Fibroblast of peridontal ligament (primary cell): ENCODE measurements at regions not wholly inside any gene's neighbourhood (a gene's known extent, or its start where the extent isn't known, plus 50 kb on each side); places are given as distances from the start of the nearest gene placed in this dataset.
"Not testable (repeated sequence)": the region's sequence is repeated elsewhere in the genome, so short reads cannot be mapped to it uniquely, and the experiment has no call there.

Experiments
- DNase-seq: peaks from one replicate; pipeline ENCODE4 v3.0.0-alpha.2; 2010; ENCODE audit errors: extremely low read depth

DNA sequence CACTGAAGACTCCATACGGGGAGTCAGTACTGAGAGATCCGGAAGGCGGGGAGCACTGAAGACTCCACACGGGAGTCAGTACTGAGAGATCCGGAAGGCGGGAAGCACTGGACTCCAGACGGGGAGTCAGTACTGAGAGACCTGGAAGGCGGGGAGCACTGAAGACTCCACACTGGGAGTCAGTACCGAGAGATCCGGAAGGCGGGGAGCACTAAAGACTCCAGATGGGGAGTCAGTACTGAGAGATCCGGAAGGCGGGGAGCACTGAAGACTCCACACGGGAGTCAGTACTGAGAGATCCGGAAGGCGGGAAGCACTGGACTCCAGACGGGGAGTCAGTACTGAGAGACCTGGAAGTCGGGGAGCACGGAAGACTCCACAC lies 77.2 kb downstream of the DLL1 start:
- DNase-seq, result not testable (repeated sequence)

DNA sequence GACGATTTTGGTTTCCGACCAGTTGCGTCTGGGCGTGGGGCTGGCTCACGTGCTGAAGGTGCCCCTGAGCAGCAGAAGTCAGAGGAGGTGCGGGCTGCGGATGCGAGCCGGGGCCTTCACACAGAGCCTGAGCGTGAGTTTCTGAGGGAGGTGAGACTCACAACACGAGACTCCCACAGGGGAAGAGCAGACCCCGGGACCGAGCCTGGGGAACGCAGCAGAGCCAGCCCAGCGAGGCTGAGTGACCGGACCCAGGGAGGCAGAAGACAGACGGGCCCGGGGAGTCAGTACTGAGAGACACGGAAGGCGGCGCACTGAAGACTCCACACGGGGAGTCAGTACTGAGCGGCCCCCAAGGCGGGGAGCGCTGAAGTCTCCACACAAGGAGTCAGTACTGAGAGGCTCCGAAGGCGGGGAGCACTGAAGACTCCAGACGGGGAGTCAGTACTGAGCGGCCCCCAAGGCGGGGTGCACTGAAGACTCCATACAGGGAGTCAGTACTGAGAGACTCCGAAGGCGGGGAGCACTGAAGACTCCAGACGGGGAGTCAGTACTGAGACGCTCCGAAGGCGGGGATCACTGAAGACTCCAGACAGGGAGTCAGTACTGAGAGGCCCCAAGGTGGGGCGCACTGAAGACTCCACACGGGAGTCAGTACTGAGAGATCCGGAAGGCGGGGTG lies 77.8 kb downstream of the DLL1 start:
- DNase-seq, result no peak

DNA sequence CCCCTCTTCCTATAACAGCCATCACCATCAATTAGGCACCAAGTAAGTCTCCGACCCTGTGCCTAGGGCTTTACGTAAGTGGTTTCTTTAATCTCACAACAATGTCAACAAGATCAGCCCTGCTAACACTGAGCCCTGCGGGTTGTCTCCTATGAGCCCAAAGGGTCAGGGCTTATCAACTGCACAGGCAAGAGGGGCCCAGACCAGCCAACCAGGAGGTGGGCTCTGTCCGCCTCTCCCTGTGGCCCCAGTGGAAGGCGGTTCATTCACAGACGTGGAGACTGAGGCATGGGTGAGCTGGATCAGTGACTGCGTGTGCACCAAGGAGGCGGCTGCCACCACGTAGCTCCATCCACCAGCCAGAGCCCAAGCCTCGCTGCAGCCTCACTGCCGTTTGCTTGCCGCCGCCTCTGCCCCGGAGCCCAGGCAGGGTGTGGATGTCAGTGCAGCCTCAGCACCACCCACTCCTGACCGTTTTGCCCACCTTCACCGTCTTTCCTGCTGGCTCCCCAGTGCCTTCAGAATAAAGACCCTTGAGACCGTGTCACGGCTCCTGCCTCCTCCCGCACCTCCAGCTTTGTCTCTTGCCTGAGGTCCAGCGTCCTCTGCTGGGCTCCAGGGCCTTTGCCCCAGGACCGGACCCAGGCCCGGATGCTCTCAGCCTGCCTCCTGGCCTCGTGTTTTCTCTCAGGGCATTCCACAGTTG lies 78.7 kb downstream of the DLL1 start:
- no peak for DNase-seq

DNA sequence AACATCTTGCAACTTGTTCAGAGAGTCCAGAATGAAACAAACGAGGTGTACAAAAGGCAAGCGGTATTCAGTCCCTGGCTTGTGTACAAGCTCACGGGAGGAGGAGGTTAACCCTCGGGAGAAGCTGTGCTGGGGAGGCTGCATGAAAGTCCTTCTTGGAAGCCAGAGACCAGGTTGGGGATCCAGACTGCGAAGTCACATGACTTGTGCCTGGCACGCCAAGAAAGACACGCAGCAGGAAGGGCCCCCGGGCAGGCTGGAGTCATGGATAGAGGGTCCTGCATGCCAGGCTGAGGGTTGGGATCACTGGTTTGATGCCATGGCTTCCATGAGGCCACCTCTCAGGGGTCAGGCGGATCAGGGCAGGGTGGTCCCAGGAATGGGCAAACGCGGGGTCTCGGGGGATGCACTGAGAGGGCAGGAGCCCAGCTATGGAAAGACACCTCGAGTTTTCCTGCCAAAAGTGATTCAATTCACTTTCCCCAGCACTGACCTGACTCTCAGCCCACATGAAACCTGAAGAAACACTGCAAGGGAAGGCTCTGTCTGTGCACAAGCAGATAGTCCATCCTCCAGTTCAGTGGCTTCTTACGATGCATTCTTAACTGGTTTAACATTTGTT lies 79.4 kb downstream of the DLL1 start:
- DNase-seq, result no peak

DNA sequence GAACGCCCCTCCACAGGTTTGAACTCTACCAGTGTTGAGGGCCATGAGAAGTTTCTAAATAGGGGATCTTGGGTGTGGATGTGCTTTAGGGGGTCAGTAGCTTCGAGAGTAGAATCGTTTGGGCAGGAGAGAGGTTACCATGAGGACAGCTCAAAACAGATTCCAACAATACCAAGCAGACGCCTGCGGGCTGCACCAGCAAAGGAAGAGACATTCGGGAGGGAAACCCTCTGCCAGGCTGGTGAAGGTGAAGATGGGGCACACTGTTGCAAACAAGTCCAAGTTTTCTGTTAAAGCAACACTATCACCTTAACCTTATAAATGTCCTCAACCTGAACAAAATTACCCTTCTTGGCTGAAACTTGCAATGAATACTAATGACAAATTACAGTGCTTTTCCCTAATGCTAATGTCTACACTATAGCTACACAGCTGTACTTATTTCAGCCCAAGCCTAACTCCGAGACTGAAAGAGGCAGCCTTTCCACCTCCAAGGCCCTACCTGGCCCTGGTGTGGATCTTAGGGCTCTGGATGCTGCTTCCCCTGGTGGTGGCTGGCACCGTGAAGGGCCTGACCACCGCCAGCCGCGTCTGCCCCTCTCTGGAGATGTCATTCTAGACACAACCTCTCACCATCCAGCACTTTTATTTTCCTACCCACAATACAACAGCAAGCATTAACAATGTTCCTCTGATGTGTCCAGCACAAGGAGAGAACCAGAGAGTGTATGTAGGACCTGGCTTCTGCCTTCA lies 80.1 kb downstream of the DLL1 start:
- no peak for DNase-seq

DNA sequence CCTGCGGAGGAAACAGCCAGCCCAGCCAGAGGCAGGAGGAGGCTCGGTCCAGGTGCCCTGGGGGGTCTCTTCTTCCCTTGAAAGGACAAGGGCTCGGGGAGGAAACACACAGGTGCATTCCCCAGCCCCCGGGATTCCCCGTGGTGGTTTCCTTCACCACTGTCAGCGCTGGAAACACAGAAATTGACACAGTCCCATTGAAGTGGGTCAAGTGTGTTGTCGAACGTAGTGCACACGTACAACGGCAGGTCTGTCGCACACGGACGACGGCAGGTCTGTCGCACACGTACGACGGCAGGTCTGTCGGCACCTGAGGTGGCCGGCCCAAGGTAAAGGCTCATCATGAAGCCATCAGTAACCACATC lies 80.9 kb downstream of the DLL1 start:
- no peak for DNase-seq

DNA sequence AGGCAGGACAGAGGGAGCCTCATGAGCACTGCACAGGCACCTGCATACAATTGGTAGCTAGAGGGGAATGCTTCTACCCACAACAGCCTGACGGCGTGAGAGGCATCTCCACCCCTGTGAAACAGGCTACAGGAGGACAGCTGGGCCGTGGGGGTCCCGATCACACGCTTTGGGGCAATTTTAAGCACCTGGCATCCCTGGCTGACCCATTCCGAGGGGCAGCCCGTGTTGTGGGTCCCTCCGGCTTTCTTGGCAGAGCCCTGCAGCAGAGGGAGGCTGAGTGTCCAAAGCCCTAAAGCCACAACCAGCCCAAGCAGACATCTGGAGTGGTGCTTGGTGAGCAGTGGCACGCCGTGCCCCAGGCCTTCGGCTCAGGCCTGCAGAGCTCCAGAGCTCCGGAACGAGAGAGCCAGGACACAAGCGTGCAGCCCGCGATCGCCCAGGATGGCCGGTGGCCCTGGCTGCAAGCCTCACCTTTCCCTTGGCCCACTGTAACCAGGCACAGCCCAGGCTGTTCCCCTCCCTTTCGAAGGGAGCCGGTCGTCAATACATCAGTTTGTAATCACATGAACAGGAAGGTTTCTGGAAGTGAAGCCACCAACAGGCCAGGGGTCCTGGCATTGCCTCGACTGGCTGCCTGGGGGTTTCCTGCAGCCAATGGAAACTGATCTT lies 81.4 kb downstream of the DLL1 start:
- DNase-seq, result no peak

DNA sequence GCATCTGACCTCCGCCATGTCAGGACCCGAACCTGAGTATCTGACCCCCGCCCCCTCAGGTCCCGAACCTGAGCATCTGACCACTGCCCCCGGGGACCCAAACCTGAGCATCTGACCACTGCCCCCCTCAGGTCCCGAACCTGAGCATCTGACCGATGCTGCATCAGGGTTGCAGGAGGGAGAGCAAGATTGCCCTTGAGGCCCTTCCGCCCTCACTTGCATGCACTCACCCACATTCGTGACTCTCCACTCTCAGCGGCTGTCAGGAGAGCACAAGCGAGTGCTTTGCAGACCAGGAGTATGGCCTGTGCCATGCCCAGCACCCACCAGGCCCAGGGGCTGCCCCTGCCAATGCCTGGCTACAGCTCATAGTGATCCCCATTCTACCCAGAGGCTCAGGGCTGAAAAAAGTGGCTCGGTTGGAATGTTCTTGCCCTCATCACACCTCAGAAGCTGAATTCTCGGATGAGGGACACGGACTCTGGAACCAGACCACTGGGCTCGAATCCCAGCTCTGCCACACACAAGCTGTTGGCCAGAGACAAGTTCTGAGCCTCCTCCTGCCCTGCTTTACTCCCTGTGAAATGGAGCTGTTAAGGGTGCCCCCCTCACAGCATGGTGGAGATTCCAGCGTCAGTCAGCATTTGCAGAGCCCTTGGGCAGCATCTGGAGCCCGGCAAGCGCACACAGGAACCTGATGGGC lies 82.1 kb downstream of the DLL1 start:
- DNase-seq, result no peak

DNA sequence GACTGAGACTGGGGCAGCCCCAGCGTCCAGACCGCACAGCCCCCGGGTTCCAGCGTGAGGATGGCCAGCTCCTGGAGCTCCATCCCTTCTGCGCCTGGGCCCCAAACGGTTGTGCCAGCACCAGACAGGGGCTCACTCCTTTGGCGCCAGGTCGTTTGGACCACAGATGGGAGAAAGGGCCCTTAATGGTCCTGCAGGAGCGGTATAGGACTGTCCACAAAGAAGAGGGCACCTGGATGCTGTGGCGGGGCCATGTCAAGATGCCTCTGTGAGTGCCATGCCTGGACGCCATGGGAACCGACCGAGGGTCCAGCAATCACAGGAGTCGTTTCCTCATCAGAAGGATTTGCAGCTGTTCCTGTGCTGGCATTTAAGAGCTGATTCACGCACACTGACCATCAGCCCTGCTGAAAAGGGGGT lies 82.7 kb downstream of the DLL1 start:
- no peak for DNase-seq

DNA sequence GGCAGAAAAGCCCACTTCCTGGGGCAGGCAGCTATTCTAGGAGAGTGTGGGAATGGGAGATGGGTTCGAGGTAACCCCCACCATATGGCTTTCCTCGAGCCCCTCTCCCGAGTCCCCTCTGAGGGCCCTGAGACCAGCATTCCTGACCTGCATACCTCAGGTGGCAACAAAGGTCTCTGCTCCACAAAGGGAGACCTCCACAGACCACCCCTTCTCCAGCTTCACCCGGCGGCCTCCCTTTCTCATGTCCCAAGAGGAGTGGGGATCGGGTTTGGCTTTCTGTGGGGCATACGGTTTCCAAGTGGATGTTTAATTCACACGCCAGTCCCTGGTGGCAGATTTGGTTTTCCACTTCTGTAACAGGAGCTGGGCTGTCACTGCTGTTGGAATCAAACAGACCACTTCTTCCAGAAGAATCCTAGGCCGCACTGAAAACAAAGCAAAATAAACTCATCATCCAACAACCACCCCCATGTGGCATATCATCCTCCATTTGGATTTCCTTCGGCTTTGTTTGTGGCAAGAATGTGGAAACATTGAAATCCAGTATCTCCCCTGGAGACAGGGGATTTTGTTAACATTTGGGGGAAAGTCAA lies 83.2 kb downstream of the DLL1 start:
- no peak for DNase-seq

DNA sequence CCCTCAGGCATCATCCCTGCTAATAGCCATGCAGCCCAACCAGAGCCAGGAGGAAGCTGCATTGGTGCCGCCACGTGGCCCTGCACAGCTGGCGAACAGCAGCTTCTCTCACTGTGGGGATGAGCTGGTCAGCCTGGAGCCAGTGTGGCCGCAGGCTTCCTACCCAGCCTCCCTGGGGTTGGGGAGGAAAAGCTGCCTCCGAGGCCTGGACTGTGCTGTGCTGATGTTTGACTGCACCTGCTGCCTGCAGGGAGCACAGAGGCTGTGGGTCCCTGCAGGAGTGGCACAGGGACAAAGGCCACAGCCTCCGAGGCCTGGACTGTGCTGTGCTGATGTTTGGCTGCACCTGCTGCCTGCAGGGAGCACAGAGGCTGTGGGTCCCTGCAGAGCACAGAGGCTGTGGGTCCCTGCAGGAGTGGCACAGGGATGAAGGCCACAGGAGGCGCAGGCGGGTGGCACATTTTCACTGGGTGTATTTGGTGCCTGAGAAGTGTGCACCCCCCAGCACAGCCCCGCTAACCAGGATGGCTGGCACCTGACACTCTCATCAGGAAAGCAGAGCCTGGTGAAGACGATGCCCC lies 83.9 kb downstream of the DLL1 start:
- DNase-seq, result no peak

DNA sequence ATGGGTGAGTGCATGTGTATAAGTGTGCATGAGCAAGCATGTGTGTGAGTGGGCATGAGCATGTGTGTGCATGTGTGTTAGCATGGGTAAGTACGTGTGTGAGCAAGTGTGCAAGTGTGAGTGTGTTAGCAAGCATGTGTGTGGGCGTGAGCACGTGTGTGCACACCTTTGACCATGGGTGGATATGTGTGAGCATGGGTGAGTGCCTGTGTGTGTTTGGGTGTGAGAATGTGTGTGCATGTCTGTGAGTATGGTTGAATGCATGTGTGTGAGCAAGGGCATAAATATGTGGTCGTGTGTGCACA lies 84.6 kb downstream of the DLL1 start:
- no peak for DNase-seq

DNA sequence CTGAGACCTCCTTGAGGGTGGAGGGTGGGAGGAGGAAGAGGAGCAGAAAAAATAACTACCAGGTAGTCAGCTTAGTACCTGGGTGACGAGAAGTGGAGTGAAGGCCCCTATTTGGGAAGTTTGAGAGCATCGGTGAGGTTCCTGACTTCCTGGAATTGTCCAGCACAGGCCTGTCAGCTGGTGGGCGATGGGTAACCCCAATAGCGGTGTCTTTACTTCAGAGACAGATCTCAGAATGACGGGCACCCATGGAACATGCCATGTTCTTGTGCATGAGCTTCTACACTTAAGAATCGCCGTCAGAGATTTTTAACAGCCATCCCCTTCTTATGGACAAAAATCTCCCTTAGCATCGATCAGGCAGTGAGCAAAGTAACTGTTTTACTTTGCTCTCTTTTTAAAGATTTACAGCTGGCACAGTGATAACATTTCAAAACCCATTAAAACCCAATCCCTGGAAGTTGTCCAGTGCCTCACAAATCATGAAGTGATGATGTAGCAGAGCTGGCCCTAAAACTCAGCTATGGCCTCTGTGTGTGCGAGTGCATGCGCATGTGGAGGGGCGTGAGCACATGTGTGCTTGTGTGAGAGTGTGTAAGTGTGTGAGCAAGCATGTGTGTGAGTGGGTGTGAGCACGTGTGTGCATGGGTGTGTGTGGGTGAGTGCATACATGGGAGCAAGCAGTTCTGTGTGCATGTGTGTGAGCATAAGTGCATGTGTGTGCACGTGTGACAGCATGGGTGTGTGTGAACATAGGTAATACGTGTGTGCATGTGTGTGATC lies 85.2 kb downstream of the DLL1 start:
- DNase-seq, result no peak

DNA sequence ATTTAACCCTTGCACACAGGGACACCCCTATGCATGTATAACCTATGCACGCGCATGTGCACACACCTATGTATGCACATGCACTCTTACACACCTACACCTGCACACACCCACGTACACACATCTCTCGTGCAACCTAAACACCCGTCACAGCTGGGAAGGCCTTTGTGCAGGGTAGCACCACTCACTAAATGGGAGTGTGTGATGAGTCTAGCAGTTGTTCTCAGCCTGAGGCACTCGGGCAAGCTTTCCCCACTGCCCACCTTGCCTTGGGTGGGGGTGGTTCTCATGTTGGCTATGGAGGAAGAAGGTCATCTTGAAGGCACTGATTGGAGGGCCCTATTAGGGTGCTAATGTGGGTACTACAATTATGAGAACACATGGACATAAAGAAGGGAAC lies 85.8 kb downstream of the DLL1 start:
- DNase-seq, result no peak

DNA sequence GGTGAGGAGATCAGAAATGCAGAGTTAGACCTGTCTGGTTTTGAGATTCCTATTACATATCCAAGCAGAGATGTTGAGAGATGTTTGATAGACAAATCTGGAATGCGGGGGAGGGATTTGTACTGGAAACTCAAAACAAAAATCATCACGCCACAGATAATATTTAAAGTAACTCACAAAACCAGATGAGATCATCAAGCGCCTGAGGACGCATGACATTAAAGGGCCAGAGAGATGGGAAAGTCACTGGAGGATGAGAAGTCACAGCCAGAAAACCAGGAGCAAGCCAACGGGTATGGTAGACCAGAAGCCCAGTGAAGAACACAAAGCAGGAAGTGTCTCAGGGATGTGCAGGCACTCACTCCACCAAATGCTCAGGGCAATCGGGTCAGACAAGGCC lies 87.7 kb downstream of the DLL1 start:
- DNase-seq, result no peak

DNA sequence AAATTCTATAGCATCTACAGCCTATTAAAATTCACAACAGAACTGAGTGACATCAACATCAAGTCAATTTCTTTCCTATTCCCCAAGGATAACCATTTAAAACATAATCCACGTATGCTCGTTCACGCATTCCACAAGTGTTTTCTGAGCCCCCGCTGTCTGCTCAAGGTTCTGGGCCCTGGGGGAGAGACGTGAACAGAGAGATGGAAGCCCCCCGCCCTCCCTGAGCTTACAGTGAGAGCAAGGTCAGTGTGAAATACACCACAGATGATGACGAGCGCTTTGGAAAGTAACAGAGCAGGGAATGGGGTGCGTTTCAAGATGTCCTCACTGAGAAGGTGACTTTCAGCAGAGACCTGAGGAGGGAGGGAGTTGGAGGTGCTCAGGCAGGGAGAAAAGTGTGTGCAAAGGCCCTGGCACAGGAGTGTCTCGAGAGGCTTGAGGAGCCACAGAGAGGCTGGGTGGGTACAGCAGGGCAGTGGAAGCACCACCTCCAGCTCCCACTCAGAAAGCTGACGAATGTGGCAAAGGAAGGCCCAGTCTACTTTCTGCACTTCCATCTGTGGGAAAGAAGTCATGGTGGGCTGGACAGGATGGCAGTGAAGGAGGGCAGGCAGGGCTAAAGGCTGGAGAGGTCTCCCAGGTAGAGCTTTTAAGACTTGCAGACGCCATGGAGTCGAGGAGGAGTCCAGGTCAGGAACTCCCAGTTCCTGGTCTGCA lies 88.3 kb downstream of the DLL1 start:
- no peak for DNase-seq

DNA sequence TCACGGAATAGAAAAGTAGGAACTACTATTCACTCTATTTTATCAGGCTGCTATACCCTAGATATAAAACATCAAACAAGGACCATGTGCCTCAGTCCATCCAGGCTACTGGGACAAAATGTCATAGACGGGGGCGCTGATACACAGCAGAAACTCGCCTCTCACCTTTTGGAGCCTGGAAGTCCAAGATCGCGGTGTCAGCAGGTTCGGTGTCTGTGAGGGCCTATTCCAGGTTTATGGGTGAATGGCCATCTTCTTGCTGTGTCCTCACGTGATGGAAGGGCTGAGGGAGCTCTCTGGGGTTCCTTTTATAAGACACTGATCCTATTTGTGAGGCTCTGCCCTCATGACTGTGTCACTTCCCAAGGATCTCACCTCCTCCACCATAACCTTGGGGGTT lies 89.5 kb downstream of the DLL1 start:
- DNase-seq, result no peak

DNA sequence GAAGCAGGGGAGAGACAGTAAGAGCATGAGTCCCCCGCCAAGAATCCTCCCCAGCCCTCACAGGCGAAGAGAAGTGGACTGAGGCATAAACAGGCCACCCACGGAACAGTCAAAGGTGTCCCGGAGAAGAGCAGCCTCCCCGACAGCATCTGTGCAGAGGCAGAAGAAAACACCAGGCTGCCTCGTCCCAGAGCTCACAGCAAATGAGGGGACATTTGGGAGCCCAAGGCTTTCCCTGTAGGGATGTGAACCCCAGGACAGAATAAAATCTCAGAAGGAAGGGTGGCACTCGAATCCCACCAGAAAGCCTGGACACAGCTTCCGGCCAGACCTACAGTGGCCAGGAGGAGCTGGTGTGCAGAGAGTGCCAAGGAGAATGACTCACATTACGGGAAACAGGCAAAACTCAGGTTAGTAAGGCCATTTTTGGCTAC lies 90.4 kb downstream of the DLL1 start:
- DNase-seq, result no peak

DNA sequence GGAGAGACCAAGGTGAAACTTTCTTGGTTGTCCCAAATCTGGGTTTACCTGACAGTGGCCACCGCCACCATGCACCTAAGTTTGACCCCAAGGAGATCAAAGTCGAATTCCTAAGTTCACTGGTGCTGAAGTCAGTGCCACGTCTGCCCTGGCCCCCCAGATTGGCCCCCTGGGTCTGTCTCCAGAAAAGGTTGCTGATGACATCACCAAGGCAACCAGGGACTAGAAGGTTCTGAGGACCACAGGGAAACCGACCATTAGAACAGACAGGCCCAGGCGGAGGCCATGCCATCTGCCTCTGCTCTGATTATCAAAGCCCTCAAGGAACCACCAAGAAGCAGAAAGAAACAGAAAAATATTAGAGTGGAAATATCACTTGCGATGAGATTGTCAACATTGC lies 91.2 kb downstream of the DLL1 start:
- no peak for DNase-seq
